DMS153 (cell line): ENCODE measurements at regions not wholly inside any gene's neighbourhood (a gene's known extent, or its start where the extent isn't known, plus 50 kb on each side); places are given as distances from the start of the nearest gene placed in this dataset.
"Not testable (repeated sequence)": the region's sequence is repeated elsewhere in the genome, so short reads cannot be mapped to it uniquely, and the experiment has no call there.

Experiments used
- DNase-seq: peaks from one replicate; lab custom pipeline; 2025; lab: John Stamatoyannopoulos, UW

DNA sequence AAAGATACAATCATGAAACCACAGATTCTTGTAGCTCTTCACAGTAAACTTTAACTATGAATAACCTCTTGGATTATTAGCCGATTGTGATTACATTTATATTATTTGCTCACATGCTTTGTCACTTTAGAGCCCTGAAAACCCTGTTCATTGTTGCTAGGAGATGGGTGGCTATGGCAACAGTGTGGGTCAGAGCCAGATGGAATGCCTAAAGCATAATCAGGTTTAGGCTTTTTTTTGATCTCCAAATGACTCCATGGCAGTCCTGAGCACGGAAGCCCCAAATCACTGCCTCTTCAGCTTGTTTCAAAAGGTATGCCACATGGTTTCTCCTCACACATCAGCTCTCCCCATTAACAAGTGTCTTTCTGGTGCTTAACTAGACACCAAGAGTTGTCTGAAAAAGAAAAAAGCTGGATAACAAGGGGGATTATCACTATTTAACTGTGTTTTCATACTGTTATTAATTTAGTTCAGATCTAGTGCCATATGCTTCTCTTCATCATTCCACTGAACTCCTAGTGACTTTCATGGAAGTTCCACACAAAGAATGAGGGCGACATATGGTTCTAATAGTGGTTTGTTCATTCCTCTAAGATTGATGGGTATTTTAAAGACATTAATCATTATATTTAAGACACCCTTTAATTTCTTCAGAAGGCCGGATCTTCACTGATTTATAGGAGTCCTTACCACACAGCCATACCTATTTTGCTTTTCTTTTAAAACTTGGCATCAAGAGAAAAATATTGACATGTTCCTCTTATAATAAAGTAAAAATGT lies 88.8 kb upstream of the PAM start:
- DNase-seq, result peak; percentile 45

- DNase-seq, result peak; percentile 81
Observed at GRCh38 chr5:102668220-102668932, 86.7 kb upstream of the PAM start.

DNA sequence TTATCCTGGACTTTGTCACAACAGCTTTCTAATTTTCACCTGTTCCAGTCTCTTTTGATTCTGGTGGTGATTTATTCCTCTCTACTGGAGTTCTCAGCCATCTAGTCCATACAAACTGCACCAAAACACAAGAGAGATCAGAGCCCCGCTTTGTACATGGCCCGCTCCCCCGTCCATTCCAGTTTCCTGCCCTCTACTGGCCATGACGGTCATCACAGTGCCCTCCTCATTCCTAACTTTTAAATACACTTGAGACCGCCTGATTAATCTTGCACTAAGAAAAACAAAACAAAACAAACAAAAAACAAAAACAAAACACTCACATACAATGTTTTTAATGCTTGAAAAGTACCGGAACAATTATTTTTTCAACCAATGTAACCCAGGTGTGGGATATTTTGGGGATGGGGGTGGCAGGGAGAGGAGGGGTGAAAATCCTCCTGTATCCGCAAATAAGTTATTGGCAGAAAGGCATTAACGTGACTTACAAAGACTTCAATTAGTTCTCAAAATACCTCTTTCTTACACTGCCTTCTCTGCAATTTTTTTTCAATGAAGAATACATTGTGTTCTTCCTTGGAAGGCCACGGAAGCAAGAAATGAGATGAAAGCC lies 84.8 kb upstream of the PAM start:
- DNase-seq, result no peak

DNA sequence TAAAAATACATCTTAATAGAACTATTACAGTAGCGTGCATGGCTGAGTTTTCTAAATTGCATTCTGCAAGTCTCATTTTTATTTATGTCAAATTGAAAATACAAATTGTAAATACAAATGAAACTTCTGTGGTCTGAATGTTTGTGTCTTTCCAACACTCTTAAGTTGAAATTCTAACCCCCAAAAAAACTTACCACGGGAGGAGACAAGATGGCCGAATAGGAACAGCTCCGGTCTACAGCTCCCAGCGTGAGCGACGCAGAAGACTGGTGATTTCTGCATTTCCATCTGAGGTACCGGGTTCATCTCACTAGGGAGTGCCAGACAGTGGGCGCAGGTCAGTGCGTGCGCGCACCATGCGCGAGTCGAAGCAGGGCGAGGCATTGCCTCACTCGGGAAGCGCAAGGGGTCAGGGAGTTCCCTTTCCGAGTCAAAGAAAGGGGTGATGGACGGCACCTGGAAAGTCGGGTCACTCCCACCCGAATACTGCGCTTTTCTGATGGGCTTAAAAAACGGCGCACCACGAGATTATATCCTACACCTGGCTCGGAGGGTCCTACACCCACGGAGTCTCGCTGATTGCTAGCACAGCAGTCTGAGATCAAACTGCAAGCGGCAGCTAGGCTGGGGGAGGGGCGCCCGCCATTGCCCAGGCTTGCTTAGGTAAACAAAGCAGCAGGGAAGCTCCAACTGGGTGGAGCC lies 83.9 kb upstream of the PAM start:
- DNase-seq, result not testable (repeated sequence)

DNA sequence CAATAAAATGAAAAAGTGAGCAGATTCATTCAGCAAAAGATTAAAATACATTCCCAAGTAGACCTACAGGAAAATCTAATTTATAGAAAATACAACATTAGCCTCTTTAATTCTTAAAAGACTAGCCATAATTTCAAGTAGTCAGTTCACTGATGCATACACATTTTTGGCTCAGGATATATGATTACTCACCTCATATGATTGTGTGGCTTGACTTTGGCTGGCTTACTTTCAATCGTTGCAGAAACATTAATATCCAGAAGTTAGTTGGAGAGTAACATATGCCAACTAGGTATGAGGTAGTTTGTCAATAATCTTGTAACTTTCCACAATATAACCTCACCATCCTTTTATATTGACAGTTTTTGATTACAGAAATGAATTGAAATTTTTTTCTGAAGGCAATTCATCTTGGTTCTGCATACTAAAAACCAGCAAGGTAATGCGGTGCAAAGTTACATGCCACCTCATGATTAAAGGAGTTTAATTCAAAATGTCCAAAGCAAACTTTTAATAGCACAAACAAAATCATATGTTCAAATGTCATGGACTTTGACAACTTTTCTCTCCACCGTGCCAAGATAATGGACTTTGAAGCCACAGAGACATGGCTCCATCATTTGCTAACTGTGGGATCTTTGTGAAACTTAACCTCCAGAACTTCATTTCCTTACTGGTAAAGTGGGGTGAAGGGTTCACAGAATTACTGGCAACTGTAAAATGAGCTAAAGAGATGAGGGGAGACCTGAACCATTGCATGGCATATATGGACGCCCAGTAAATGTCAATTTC lies 76.6 kb upstream of the PAM start:
- DNase-seq, result no peak

DNA sequence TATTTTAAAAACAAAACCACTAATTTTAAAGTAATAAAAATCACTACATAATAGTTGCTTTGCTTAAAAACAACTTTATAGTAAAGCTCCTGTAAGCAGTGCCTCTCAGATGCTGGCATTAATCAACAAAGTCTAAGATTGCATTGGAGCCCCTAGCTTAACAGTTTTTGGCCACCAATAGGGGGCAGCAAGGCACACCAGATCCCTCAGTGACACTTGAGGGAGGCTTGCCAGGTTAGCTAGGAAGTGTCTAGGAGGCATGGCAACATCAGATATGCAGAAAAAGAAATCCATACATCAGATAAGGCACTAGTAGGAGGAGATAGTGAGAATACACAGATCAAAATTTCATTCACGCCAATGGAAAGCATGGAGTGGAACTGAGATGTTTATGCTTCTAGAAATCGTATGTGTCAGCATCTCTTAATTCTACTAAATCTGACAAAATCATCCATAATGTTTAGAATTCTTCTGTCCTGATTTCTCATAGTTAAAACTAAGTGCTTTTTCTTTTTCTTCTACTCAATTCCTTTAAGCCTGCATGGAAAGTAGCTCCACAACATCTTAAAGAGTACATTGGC lies 73.6 kb upstream of the PAM start:
- DNase-seq, result peak; percentile 22

DNA sequence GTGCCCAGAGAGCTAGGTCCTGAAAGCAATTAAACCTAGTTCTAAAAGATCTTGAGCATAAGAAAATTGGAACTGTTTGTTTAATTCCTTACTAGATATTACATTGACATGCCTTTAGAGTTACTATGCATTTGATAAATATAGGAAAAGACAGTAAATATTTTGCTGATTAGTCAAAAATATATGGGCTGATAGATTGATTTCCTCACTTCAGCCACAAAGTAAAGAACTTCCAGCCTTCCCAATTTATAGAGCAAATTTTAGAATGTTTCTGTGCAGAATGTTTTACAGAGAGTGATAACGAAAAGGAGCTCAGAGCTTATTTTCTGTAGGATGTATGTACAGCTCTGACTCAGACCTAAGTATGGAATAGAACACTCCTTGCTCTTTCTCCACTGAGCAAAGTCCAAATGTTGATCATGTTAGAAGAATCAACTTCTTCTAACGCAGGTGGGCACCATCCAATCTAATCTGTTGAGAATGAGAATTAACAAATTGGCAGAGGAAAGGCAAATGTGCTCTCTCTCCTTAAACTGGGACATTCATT lies 72.9 kb upstream of the PAM start:
- no peak for DNase-seq

DNA sequence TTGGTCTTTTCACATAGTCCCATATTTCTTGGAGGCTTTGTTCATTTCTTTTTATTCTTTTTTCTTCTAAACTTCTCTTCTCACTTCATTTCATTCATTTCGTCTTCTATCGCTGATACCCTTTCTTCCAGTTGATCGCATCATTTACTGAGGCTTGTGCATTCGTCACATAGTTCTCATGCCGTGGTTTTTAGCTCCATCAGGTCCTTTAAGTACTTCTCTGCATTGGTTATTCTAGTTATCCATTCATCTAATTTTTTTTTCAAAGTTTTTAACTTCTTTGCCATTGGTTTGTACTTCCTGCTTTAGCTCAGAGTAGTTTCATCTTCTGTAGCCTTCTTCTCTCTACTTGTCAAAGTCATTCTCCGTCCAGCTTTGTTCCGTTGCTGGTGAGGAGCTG lies 67.0 kb upstream of the PAM start:
- DNase-seq, result not testable (repeated sequence)

- not testable (repeated sequence) for DNase-seq
Observed at GRCh38 chr5:102688581-102689342, 66.3 kb upstream of the PAM start.

DNA sequence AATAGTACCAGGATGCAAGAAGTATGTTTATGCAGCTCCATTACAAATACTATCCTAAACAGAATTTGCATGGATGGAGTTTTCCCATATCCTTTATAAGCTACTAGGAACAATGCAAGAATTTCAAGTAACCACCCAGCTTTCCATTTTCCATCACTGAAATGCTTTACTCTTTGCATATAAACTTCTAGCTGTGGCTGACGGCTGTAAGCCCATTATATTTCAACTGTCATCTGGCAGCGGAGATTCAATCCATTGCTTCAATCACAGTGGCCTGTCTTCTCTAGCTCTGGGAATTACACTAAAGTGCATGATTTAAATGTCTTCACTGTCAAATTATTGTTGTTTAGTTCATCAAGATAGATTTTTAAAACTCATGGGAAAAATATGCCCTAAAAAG lies 64.2 kb upstream of the PAM start:
- no peak for DNase-seq

GRCh38 chr5:102691434-102691833 lies 63.7 kb upstream of the PAM start:
- DNase-seq, result no peak

DNA sequence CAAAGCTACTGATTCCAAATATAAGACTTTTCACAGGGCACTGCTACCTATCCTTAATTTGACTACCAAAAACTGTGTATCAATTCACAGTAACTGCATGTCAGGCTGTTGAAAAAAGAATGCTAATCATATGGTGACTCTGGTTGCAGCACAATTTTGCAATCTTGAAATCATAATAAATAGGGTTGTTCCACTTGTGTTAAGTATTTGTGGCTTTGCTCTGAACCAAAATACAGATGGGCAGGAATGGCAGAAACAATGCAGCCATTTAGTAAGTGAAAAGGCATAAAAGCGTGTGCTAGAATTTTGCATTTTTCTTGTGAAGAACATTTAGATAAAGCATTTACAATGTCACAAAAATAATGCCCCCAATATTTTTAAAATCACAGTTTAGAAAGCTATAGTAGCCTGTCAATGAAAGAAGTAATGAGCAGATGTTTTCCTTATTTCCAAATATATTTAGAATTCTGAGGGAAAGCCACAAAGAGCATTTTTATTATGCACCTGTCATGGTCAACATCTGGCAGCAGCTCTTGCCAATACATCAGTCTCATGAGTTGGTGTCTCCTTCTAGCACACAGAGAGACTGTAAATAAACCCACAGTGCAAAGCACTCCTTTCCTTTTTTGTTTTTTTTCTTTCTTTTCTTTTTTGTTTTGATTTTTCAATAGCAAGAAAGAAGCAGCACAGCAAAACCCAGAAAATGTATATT lies 54.8 kb upstream of the PAM start:
- no peak for DNase-seq

- no peak for DNase-seq
Observed at GRCh38 chr5:102700916-102701315, 54.2 kb upstream of the PAM start.

DNA sequence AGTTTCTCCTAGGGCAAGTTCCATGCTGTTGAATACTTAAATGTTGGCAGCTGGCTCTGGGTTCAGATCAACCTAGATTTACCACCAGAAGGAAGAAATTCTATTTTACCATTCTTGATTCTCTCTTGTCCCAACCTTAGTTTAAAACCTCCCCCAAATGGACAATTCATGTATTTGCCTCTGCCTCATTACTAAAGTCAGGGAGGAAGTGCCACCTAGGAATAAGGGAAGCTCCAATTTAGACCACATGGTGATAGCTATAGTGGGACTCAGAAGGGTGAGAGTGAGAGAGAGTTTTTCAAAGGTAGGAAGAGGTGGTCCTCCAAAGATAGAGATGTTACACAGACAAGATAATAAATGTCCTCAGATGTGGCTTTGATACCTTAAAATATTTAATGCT lies 53.4 kb upstream of the PAM start:
- DNase-seq, result no peak
